ENCODE measurements at regions not wholly inside any gene's neighbourhood (a gene's known extent, or its start where the extent isn't known, plus 50 kb on each side); places are given as distances from the start of the nearest gene placed in this dataset.

DNA sequence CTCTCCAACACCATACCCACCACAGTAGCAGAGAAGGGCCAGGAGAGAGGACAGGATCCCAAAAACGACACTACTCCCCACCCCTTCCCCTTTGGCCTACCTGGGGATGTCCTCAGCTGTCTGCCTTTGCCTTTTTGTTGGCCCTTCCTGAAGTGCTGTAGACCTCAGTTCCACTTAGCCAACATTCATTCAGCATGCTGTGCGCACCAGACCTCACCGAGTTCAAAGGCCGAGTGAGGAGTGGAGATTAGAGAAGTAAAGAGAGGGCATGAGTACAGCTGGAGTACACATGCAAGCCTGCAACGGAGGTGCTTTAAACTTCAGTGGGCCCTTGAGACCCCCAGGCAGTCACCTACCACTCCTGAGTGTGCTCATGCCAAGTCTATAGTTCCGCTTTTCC is 99.0 kb downstream of the TEX26 start:
- Mint-ChIP-seq H3K4me3 (ENCODE audit: unreplicated experiment) (no peak overlapping the region), H3K4me1 (ENCODE audit: insufficient read depth, unreplicated experiment) (peaks cover 7% of the 10 kb centered on the region), H3K36me3 (ENCODE audit: insufficient read depth, unreplicated experiment) (no peaks in the 10 kb centered on the region), H3K27ac (ENCODE audit: low read depth, unreplicated experiment) (no peak overlapping the region), H3K27me3 (ENCODE audit: insufficient read depth, unreplicated experiment) (no peaks in the 10 kb centered on the region), H3K9me3 (ENCODE audit: unreplicated experiment) (no peaks in the 10 kb centered on the region)
- POLR2A ChIA-PET, result no interaction called here
- intact Hi-C loops (cut with micrococcal nuclease), result no loop called here
- CTCF ChIA-PET, result interaction anchor here (3.0 kb wide), 1 partner anchor 13 kb away, joined by 19 read pairs; no protein-coding TSS in a partner anchor
- TF ChIP-seq, protein P1, sequence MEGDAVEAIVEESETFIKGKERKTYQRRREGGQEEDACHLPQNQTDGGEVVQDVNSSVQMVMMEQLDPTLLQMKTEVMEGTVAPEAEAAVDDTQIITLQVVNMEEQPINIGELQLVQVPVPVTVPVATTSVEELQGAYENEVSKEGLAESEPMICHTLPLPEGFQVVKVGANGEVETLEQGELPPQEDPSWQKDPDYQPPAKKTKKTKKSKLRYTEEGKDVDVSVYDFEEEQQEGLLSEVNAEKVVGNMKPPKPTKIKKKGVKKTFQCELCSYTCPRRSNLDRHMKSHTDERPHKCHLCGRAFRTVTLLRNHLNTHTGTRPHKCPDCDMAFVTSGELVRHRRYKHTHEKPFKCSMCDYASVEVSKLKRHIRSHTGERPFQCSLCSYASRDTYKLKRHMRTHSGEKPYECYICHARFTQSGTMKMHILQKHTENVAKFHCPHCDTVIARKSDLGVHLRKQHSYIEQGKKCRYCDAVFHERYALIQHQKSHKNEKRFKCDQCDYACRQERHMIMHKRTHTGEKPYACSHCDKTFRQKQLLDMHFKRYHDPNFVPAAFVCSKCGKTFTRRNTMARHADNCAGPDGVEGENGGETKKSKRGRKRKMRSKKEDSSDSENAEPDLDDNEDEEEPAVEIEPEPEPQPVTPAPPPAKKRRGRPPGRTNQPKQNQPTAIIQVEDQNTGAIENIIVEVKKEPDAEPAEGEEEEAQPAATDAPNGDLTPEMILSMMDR (IDR thresholded peaks at IDR 0.05; ENCODE audit: unreplicated experiment), result no peak
- no TSS peak for BruUV-seq (replicated peaks)
- no peak for DNase-seq (ENCODE audit: unreplicated experiment)

DNA sequence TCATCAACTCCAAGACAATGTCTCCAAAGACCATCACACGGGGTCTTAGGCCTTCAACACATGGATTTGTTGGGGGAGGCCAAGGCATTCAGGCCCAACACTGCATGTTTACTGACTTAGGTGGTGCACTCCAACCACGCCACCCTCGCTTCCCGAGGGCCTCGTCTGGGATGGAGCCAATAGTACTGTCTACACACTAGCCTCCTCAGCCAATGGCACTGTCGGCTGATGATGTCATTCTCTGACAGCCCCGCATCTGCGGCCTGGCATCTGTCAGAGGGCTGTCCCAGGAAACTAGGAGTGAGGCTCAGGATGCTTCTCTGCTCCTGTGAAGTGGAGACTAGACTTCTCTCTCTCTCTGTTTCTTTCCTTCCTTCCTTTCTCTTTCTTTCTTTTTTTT is 96.6 kb downstream of the TEX26 start:
- Mint-ChIP-seq H3K9me3 (ENCODE audit: unreplicated experiment) (no peaks in the 10 kb centered on the region), H3K4me1 (ENCODE audit: insufficient read depth, unreplicated experiment) (peaks cover 7% of the 10 kb centered on the region), H3K27ac (ENCODE audit: low read depth, unreplicated experiment) (no peak overlapping the region), H3K4me3 (ENCODE audit: unreplicated experiment) (no peak overlapping the region), H3K36me3 (ENCODE audit: insufficient read depth, unreplicated experiment) (no peaks in the 10 kb centered on the region), H3K27me3 (ENCODE audit: insufficient read depth, unreplicated experiment) (no peaks in the 10 kb centered on the region)
- ChIA-PET POLR2A (interaction anchor here (0.7 kb wide), 1 partner anchor 21 kb away, joined by 6 read pairs; no protein-coding TSS in a partner anchor), CTCF (interaction anchor here (0.6 to 1.0 kb wide), 3 partner anchors 28 to 163 kb away, joined by 3 read pairs; no protein-coding TSS in a partner anchor)
- DNase-seq (ENCODE audit: unreplicated experiment), result no peak
- intact Hi-C loops (cut with micrococcal nuclease), result no loop called here
- no TSS peak for BruUV-seq (replicated peaks)
- TF ChIP-seq, protein P1 (IDR thresholded peaks at IDR 0.05; ENCODE audit: unreplicated experiment), result no peak

DNA sequence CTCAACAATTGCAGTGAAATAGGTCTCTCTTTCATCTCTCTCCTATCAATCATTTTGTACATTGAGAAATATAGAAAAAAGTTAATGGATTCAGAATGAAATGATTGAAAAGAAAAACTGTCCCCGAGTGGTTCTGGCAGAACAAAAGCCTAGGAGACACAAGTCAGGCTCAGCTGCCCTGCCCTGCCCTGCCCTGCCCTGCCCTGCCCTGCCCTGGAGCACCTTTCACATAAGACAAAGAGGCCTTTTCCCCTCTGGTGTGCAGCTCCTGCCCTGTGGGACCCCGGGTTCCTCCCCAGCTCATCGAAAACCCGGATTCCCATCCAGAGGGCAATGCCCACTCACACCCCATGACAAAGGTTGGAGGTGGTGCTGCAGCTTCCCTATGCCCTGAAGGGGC is 94.7 kb downstream of the TEX26 start:
- no peak overlapping the region for H3K27ac Mint-ChIP-seq (ENCODE audit: low read depth, unreplicated experiment)
- no peak overlapping the region for H3K4me3 Mint-ChIP-seq (ENCODE audit: unreplicated experiment)
- DNase-seq (ENCODE audit: unreplicated experiment), result no peak
- peaks cover 13% of the 10 kb centered on the region for H3K27me3 Mint-ChIP-seq (ENCODE audit: insufficient read depth, unreplicated experiment)
- H3K4me1 Mint-ChIP-seq (ENCODE audit: insufficient read depth, unreplicated experiment), result peaks cover 1% of the 10 kb centered on the region
- POLR2A ChIA-PET, result no interaction called here
- no peaks in the 10 kb centered on the region for H3K9me3 Mint-ChIP-seq (ENCODE audit: unreplicated experiment)
- BruUV-seq (replicated peaks), result no TSS peak
- TF ChIP-seq, protein P1 (IDR thresholded peaks at IDR 0.05; ENCODE audit: unreplicated experiment), result no peak
- CTCF ChIA-PET, result interaction anchor here (0.6 to 1.6 kb wide), 4 partner anchors 16 to 1209 kb away, joined by 3 to 6 read pairs (median 3); no protein-coding TSS in a partner anchor
- intact Hi-C loops (cut with micrococcal nuclease), result no loop called here
- H3K36me3 Mint-ChIP-seq (ENCODE audit: insufficient read depth, unreplicated experiment), result no peaks in the 10 kb centered on the region
